ENCODE measurements at regions not wholly inside any gene's neighbourhood (a gene's known extent, or its start where the extent isn't known, plus 50 kb on each side); places are given as distances from the start of the nearest gene placed in this dataset.
"Not testable (repeated sequence)": the region's sequence is repeated elsewhere in the genome, so short reads cannot be mapped to it uniquely, and the experiment has no call there.

- TF ChIP-seq, protein P1, sequence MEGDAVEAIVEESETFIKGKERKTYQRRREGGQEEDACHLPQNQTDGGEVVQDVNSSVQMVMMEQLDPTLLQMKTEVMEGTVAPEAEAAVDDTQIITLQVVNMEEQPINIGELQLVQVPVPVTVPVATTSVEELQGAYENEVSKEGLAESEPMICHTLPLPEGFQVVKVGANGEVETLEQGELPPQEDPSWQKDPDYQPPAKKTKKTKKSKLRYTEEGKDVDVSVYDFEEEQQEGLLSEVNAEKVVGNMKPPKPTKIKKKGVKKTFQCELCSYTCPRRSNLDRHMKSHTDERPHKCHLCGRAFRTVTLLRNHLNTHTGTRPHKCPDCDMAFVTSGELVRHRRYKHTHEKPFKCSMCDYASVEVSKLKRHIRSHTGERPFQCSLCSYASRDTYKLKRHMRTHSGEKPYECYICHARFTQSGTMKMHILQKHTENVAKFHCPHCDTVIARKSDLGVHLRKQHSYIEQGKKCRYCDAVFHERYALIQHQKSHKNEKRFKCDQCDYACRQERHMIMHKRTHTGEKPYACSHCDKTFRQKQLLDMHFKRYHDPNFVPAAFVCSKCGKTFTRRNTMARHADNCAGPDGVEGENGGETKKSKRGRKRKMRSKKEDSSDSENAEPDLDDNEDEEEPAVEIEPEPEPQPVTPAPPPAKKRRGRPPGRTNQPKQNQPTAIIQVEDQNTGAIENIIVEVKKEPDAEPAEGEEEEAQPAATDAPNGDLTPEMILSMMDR (conservative IDR thresholded peaks at IDR 0.05): no peak
- no peak for TF ChIP-seq ZFX (IDR thresholded peaks at IDR 0.05)
- no peak overlapping the region for H3K27ac ChIP-seq
These were observed 193.6 kb downstream of the FAM43A start for GRCh38 chr3:194879126-194879877.

- H3K27ac ChIP-seq: peak overlapping the region; percentile 49
- TF ChIP-seq, protein P1 (conservative IDR thresholded peaks at IDR 0.05): no peak
- TF ChIP-seq ZFX (IDR thresholded peaks at IDR 0.05): no peak
These were observed 194.6 kb downstream of the FAM43A start for GRCh38 chr3:194879991-194880939.

DNA sequence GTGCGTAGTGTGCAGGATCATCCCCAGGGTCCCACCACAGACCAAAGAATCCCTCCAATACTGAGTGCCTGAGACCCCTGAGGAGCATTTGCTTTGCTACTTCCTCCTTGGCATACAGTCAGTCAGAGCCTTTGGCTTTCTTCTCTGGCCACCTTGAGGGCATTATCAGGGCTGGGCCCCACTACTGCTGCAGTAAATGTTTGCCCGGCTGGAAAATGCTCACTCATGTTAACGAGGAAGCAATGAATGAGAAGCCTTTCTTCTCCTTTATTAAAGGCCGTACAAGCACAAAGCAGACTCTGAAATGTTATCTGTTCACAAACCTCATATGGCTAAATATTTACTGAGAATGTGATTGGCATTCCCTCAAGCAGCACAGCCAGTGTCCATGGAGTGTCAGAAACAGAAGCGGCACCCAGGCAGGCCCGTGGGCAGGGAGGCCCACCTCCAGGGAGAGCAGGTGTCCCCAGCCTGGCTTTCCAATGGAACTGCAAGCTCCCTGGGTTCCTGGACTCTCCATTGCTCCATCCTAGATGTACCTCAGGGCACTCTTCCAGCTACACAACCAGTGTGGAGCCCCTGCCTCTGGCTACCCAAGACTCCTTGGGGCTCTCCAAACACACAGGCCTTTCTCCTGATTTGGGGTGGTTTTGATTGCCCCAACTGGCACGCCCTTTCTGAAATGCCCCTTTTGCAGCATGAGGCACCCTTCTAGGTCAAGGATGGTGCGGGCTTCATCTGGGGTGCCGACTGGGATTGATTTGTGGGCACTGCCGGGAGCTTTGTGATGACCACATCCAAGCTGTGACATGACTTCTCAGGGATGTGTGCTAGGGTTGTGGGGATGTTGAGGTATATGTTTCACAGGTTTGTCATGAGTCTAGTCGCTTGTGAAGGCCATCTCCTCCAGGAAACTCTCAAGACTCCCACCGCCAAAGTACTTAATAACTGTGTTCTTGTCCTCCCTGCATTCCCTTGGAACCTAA lies 195.6 kb downstream of the FAM43A start:
- TF ChIP-seq, protein P1 (conservative IDR thresholded peaks at IDR 0.05): no peak
- TF ChIP-seq ZFX (IDR thresholded peaks at IDR 0.05): no peak
- H3K27ac ChIP-seq: peak overlapping the region; percentile 49

GRCh38 chr3:194884649-194885315 lies 199.1 kb downstream of the FAM43A start:
- TF ChIP-seq, protein P1 (conservative IDR thresholded peaks at IDR 0.05): no peak
- TF ChIP-seq ZFX (IDR thresholded peaks at IDR 0.05): no peak
- no peak overlapping the region for H3K27ac ChIP-seq

- no peak for TF ChIP-seq ZFX (IDR thresholded peaks at IDR 0.05)
- TF ChIP-seq, protein P1 (conservative IDR thresholded peaks at IDR 0.05): no peak
- H3K27ac ChIP-seq: no peak overlapping the region
These were observed 200.1 kb downstream of the FAM43A start for GRCh38 chr3:194885766-194886165.

DNA sequence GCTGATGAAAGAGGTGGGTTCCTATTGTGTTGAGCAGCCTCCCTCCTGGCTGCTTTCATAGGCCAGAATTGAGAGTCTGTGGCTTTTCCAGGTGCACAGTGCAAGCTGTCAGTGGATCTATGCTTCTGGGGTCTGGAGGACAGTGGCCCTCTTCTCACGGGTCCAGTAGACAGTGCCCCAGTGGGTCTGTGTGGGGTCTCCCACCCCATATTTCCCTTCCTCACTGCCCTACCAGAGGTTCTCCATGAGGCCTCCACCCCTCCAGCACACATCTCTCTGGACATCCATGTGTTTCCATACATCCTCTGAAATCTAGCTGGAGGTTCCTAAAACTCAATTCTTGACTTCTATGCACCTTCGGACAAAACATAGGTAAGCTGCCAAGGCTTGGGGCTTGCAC lies 201.2 kb downstream of the FAM43A start:
- TF ChIP-seq ZFX (IDR thresholded peaks at IDR 0.05): no peak
- TF ChIP-seq, protein P1 (conservative IDR thresholded peaks at IDR 0.05): no peak
- H3K27ac ChIP-seq: no peak overlapping the region

DNA sequence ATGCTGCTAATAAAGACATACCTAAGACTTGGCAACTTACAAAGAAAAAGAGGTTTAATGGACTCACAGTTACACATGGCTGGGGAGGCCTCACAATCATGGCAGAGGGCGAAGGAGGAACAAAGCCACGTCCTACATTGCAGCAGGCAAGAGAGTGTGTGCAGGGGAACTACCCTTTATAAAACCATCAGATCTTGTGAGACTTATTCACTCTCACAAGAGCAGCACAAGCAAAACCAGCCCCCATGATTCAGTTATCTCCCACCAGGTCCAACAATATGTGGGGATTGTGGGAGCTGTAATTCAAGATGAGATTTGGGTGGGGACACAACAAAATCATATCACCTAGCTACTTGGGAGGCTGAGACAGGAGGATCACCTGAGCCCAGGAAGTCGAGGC lies 202.4 kb downstream of the FAM43A start:
- not testable (repeated sequence) for H3K27ac ChIP-seq

Measured in C4-2B (cell line).